ENCODE measurements at regions not wholly inside any gene's neighbourhood (a gene's known extent, or its start where the extent isn't known, plus 50 kb on each side); places are given as distances from the start of the nearest gene placed in this dataset.

DNA sequence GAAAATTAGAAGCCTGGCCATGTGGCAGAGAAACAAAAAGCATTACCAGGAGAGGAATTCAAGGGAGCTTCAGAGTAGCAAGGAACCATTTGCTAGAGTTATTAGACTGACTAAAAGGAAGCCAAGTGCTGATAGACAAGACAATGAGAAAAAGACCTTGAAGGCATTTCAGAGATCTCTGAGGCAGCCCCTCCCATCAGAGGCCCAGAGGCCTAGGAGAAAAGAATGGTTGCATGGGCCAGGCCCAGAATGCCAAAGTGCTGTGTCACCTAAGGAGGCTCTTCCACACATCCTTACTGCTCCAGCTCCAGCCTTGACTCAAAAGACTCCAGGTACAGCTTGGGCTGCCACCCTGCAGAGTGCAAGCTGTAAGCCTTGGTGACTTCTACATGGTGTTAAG lies 61.8 kb upstream of the POU2AF2 start:
- Histone ChIP-seq H3K9me3 (ENCODE audit: control insufficient read depth in 1 of 2, insufficient read depth in 1 of 2, low read depth in 1 of 2, low read length in 2 of 2) (no peaks in the 10 kb centered on the region), H3K4me1 (ENCODE audit: control insufficient read depth in 1 of 2, insufficient read depth in 2 of 2, low read length in 2 of 2) (no peaks in the 10 kb centered on the region), H3K79me2 (ENCODE audit: insufficient read depth, low read length) (no peaks in the 10 kb centered on the region), H3K9me2 (ENCODE audit: insufficient read depth) (no peaks in the 10 kb centered on the region), H3K4me2 (ENCODE audit: low read length) (no peak overlapping the region), H3K4me3 (replicated peaks in 1 of 2; ENCODE audit: low read depth in 1 of 2, low read length in 2 of 2) (no peak overlapping the region), H3K36me3 (ENCODE audit: control insufficient read depth in 1 of 2, insufficient read depth in 2 of 2, low read length in 2 of 2) (no peaks in the 10 kb centered on the region), H4K20me1 (ENCODE audit: insufficient read depth) (no peaks in the 10 kb centered on the region; the same call in 1 of the 2 replicates), H3K27ac (ENCODE audit: low read depth, low read length) (no peak overlapping the region), H3K27me3 (ENCODE audit: insufficient read depth, low read length) (peaks cover 8% of the 10 kb centered on the region; the same call in 1 of the 2 replicates), H3K9ac (ENCODE audit: low read length) (no peak overlapping the region), H2AFZ (ENCODE audit: low read depth, low read length, poor library complexity, severe bottlenecking) (no peak overlapping the region)
- BruUV-seq (replicated peaks): no TSS peak
- DNase-seq (ENCODE audit: low read depth, low spot score): no peak
- TF ChIP-seq POLR2AphosphoS5 (IDR thresholded peaks at IDR 0.05; ENCODE audit: low read depth, low read length) (no peak), YY1 (IDR thresholded peaks at IDR 0.05; ENCODE audit: extremely low read depth, insufficient replicate concordance, low read depth, low read length) (no peak), SP1 (IDR thresholded peaks at IDR 0.05; ENCODE audit: low read depth) (no peak), ELF1 (IDR thresholded peaks at IDR 0.05; ENCODE audit: borderline replicate concordance, low read depth) (no peak), EZH2 (IDR thresholded peaks at IDR 0.05) (no peak), RAD21 (IDR thresholded peaks at IDR 0.05; ENCODE audit: low read depth) (no peak), EGR1 (IDR thresholded peaks at IDR 0.05; ENCODE audit: low read depth) (no peak), ZFX (IDR thresholded peaks at IDR 0.05) (no peak), SRF (IDR thresholded peaks at IDR 0.05; ENCODE audit: low read depth) (no peak), SIN3A (IDR thresholded peaks at IDR 0.05; ENCODE audit: low read depth) (no peak), CBX3 (IDR thresholded peaks at IDR 0.05; ENCODE audit: low read depth) (no peak), ZNF274 (IDR thresholded peaks at IDR 0.05; ENCODE audit: low read depth, low read length) (no peak)
- TF ChIP-seq, protein P1, sequence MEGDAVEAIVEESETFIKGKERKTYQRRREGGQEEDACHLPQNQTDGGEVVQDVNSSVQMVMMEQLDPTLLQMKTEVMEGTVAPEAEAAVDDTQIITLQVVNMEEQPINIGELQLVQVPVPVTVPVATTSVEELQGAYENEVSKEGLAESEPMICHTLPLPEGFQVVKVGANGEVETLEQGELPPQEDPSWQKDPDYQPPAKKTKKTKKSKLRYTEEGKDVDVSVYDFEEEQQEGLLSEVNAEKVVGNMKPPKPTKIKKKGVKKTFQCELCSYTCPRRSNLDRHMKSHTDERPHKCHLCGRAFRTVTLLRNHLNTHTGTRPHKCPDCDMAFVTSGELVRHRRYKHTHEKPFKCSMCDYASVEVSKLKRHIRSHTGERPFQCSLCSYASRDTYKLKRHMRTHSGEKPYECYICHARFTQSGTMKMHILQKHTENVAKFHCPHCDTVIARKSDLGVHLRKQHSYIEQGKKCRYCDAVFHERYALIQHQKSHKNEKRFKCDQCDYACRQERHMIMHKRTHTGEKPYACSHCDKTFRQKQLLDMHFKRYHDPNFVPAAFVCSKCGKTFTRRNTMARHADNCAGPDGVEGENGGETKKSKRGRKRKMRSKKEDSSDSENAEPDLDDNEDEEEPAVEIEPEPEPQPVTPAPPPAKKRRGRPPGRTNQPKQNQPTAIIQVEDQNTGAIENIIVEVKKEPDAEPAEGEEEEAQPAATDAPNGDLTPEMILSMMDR (IDR thresholded peaks at IDR 0.05 in 2 of 3, conservative IDR thresholded peaks at IDR 0.05 in 1 of 3; ENCODE audit: borderline replicate concordance in 1 of 3, insufficient read depth in 1 of 3, low read depth in 2 of 3, low read length in 2 of 3): no peak
- TF ChIP-seq, protein P2, sequence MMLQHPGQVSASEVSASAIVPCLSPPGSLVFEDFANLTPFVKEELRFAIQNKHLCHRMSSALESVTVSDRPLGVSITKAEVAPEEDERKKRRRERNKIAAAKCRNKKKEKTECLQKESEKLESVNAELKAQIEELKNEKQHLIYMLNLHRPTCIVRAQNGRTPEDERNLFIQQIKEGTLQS (IDR thresholded peaks at IDR 0.05): no peak
- TF ChIP-seq, protein P3, sequence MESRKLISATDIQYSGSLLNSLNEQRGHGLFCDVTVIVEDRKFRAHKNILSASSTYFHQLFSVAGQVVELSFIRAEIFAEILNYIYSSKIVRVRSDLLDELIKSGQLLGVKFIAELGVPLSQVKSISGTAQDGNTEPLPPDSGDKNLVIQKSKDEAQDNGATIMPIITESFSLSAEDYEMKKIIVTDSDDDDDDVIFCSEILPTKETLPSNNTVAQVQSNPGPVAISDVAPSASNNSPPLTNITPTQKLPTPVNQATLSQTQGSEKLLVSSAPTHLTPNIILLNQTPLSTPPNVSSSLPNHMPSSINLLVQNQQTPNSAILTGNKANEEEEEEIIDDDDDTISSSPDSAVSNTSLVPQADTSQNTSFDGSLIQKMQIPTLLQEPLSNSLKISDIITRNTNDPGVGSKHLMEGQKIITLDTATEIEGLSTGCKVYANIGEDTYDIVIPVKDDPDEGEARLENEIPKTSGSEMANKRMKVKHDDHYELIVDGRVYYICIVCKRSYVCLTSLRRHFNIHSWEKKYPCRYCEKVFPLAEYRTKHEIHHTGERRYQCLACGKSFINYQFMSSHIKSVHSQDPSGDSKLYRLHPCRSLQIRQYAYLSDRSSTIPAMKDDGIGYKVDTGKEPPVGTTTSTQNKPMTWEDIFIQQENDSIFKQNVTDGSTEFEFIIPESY (IDR thresholded peaks at IDR 0.05; ENCODE audit: extremely low read depth, insufficient replicate concordance, low read length): no peak
- TF ChIP-seq, protein P4, sequence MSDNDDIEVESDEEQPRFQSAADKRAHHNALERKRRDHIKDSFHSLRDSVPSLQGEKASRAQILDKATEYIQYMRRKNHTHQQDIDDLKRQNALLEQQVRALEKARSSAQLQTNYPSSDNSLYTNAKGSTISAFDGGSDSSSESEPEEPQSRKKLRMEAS (IDR thresholded peaks at IDR 0.05): no peak
- no peak for ATAC-seq
- RAD21 ChIA-PET (ENCODE audit: low non-redundant PET in 1 of 2, low total read pairs in 2 of 2, uncharacterized antibody in 2 of 2, unreplicated experiment in 2 of 2): no interaction called here
- intact Hi-C loops (cut with micrococcal nuclease): no loop called here
- POLR2A ChIA-PET: no interaction called here
- CTCF ChIA-PET: no interaction called here
